B cell (primary cell): ENCODE measurements at regions not wholly inside any gene's neighbourhood (a gene's known extent, or its start where the extent isn't known, plus 50 kb on each side); places are given as distances from the start of the nearest gene placed in this dataset.

Source experiments
- ATAC-seq: fragments of 200-7000 bp; cut with Tn5 transposase; one replicate; pipeline ENCODE4 v1.10.0; 2021; ENCODE audit warnings: low read depth, mild to moderate bottlenecking, moderate number of reproducible peaks, moderate library complexity
- CTCF ChIA-PET: fragments of 350-600 bp; sonication (Branson Sonifier 250); formaldehyde crosslinking; loops from one replicate; lab custom pipeline; 2021; ENCODE audit warnings: antibody characterized with exemption, inconsistent platforms; lab: Charles Lee
- POLR2A ChIA-PET: fragments of 350-600 bp; sonication (Branson Sonifier 250); formaldehyde crosslinking; loops from one replicate; lab custom pipeline; 2021; ENCODE audit warnings: antibody characterized with exemption; lab: Charles Lee
- DNase-seq: peaks from one replicate; pipeline ENCODE4 v3.0.0; 2013
- H2AFZ ChIP-seq: 2 replicates; pipeline ENCODE4 v1.6.1; 2012; ENCODE audit warnings: mild to moderate bottlenecking, low read depth, low read length; ENCODE audit not compliant: insufficient read depth, poor library complexity, severe bottlenecking
- H3K27ac ChIP-seq, 2 donors: 1 replicate in 1 of 2; 2 replicates in 1 of 2; pipeline ENCODE4 v1.5.1; 2012 to 2013; ENCODE audit warnings: low read length in 2 of 2, mild to moderate bottlenecking in 2 of 2, moderate library complexity in 1 of 2
- H3K27me3 ChIP-seq, 4 experiments: fragments of 200-600 bp in 1 of 4; sonication (generic) in 1 of 4; replicated peaks in 1 of 4; 1 replicate in 2 of 4; 2 replicates in 2 of 4; pipeline versions ENCODE4 v1.6.1 to v1.7.0; 2013 to 2016; ENCODE audit warnings: low read length in 3 of 4, mild to moderate bottlenecking in 2 of 4, mixed read lengths in 1 of 4, moderate library complexity in 1 of 4; ENCODE audit not compliant: insufficient read depth in 4 of 4, control insufficient read depth in 3 of 4; ENCODE audit errors: control extremely low read depth in 1 of 4
- H3K36me3 ChIP-seq, 2 experiments: replicated peaks in 1 of 2; 1 replicate in 1 of 2; 2 replicates in 1 of 2; pipeline versions ENCODE4 v1.6.1 to v1.7.1; 2013; ENCODE audit warnings: low read length in 1 of 2; ENCODE audit not compliant: insufficient read depth in 2 of 2, control insufficient read depth in 1 of 2; ENCODE audit errors: control extremely low read depth in 1 of 2, extremely low read depth in 1 of 2
- H3K4me1 ChIP-seq, 2 donors: fragments of 200-600 bp in 1 of 2; sonication (generic) in 1 of 2; 1 replicate in 1 of 2; 2 replicates in 1 of 2; pipeline versions ENCODE4 v1.5.1 to v1.6.1; 2013 to 2017; ENCODE audit warnings: low read length in 2 of 2; ENCODE audit not compliant: control insufficient read depth in 2 of 2, insufficient read depth in 2 of 2
- H3K4me2 ChIP-seq: replicated peaks from 2 replicates; pipeline ENCODE3; 2012; ENCODE audit warnings: mild to moderate bottlenecking, low read depth, low read length; ENCODE audit not compliant: poor library complexity, severe bottlenecking
- H3K4me3 ChIP-seq, 5 experiments: fragments of 200-600 bp in 1 of 5; sonication (generic) in 1 of 5; 1 replicate in 3 of 5; 2 replicates in 2 of 5; pipeline versions ENCODE4 v1.5.1 to v1.7.0; 2011 to 2016; ENCODE audit warnings: low read length in 4 of 5, mild to moderate bottlenecking in 4 of 5, low read depth in 2 of 5, control low read depth in 1 of 5, moderate library complexity in 1 of 5; ENCODE audit not compliant: insufficient read depth in 1 of 5; ENCODE audit errors: control extremely low read depth in 1 of 5, extremely low read depth in 1 of 5
- H3K79me2 ChIP-seq: fragments of 200-600 bp; sonication (generic); one replicate; pipeline ENCODE4 v1.6.0; 2016; ENCODE audit warnings: low read length; ENCODE audit not compliant: control insufficient read depth, insufficient read depth
- H3K9ac ChIP-seq: fragments of 200-600 bp; sonication (generic); 2 replicates; pipeline ENCODE4 v1.6.1; 2017; ENCODE audit warnings: mild to moderate bottlenecking, low read length, moderate library complexity
- H3K9me3 ChIP-seq, 3 donors: one replicate each; pipeline versions ENCODE4 v1.6.1 to v1.7.1; 2013; ENCODE audit warnings: low read length in 2 of 3; ENCODE audit not compliant: control insufficient read depth in 2 of 3, insufficient read depth in 1 of 3; ENCODE audit errors: control extremely low read depth in 1 of 3
- H4K20me1 ChIP-seq: 2 replicates; pipeline ENCODE4 v1.6.0; 2012; ENCODE audit warnings: mild to moderate bottlenecking, low read length; ENCODE audit not compliant: insufficient read depth, control insufficient read depth, poor library complexity, severe bottlenecking
- H3K27ac Mint-ChIP-seq: one replicate; pipeline ENCODE4 v1.8.0; 2021; ENCODE audit warnings: mixed read lengths
- H3K27me3 Mint-ChIP-seq: one replicate; pipeline ENCODE4 v1.8.0; 2021; ENCODE audit warnings: mixed read lengths
- H3K4me1 Mint-ChIP-seq: one replicate; pipeline ENCODE4 v1.8.0; 2021; ENCODE audit warnings: mixed read lengths
- H3K4me3 Mint-ChIP-seq: one replicate; pipeline ENCODE4 v1.8.0; 2021; ENCODE audit warnings: mixed read lengths
- H3K9me3 Mint-ChIP-seq: one replicate; pipeline ENCODE4 v1.8.0; 2022; ENCODE audit warnings: mixed read lengths; ENCODE audit not compliant: insufficient read depth
- EZH2 ChIP-seq: IDR thresholded peaks from 2 replicates; pipeline ENCODE4 v1.6.1; 2012; ENCODE audit warnings: borderline replicate concordance, low read depth, mild to moderate bottlenecking, moderate library complexity, low read length; ENCODE audit not compliant: insufficient read depth, poor library complexity, severe bottlenecking
- WGBS: methylation state at CpG from one replicate; pipeline ENCODE4 v1.1.5; 2013; ENCODE audit warnings: missing lambda C conversion rate; ENCODE audit not compliant: insufficient coverage; 5-methylcytosine and 5-hydroxymethylcytosine counted together
- intact Hi-C: fragments of 100-400 bp; cut with micrococcal nuclease; formaldehyde crosslinking; loops from one replicate; pipeline ENCODE4 v1.10.0; 2022
- TF ChIP-seq, protein P1 (sequence below): fragments of 200-600 bp; IDR thresholded peaks from one replicate; pipeline ENCODE4 v1.8.0; 2022; ENCODE audit warnings: antibody characterized with exemption, mild to moderate bottlenecking

DNA sequence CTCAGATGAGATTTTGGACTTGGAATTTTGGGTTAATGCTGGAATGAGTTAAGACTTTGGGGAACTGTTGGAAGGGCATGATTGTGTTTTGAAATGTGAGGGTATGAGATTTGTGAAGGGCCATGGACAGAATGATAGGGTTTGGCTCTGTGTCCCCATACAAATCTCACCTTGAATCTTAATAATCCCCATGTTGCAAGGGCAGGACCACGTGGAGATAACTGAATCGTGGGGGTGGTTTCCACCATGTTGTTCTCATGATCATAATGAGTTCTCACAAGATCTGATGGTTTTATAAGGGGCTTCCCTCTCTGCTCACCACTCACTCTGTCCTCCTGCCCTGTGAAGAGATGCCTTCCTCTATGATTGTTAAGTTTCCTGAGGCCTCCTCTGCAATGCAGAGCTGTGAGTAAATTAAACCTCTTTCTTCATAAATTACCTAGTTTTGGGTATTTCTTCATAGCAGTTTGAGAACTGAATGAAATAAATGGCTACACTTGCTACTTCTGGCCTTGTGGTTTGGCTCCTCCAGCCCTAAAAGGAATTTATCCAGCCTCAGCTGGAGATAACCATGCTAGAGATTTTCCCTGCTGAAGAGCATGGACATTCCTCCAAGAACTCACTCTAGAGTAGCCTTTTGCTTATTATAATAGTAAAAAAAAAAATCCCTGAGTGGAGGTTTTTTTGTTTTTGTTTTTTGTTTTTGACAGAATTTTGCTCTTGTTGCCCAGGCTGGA lies 144.3 kb upstream of the TFPI start:
- no peak for TF ChIP-seq EZH2
- TF ChIP-seq, protein P1, sequence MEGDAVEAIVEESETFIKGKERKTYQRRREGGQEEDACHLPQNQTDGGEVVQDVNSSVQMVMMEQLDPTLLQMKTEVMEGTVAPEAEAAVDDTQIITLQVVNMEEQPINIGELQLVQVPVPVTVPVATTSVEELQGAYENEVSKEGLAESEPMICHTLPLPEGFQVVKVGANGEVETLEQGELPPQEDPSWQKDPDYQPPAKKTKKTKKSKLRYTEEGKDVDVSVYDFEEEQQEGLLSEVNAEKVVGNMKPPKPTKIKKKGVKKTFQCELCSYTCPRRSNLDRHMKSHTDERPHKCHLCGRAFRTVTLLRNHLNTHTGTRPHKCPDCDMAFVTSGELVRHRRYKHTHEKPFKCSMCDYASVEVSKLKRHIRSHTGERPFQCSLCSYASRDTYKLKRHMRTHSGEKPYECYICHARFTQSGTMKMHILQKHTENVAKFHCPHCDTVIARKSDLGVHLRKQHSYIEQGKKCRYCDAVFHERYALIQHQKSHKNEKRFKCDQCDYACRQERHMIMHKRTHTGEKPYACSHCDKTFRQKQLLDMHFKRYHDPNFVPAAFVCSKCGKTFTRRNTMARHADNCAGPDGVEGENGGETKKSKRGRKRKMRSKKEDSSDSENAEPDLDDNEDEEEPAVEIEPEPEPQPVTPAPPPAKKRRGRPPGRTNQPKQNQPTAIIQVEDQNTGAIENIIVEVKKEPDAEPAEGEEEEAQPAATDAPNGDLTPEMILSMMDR, result no peak
- no peak for DNase-seq

GRCh38 chr2:187702157-187702556 lies 147.9 kb upstream of the TFPI start:
- H3K27ac ChIP-seq, result no peak overlapping the region
- DNase-seq (no peak), ATAC-seq (no peak)
- Mint-ChIP-seq H3K27ac (no peak overlapping the region), H3K27me3 (no peaks in the 10 kb centered on the region), H3K9me3 (peaks cover 5% of the 10 kb centered on the region), H3K4me1 (no peaks in the 10 kb centered on the region), H3K4me3 (no peak overlapping the region)
- H3K4me3 ChIP-seq, result no peak overlapping the region
- H3K79me2 ChIP-seq, result no peaks in the 10 kb centered on the region
- H3K9ac ChIP-seq, result no peak overlapping the region
- no peak for TF ChIP-seq EZH2
- TF ChIP-seq, protein P1, result no peak
- ChIA-PET CTCF (no interaction called here), POLR2A (no interaction called here)
- no peaks in the 10 kb centered on the region for H3K27me3 ChIP-seq
- no CpG with 5 or more reads among the region's 1 CpG for WGBS
- H4K20me1 ChIP-seq, result no peaks in the 10 kb centered on the region
- H3K36me3 ChIP-seq, result no peaks in the 10 kb centered on the region
- H2AFZ ChIP-seq, result no peak overlapping the region
- intact Hi-C loops, result no loop called here
- H3K4me2 ChIP-seq, result no peak overlapping the region
- no peaks in the 10 kb centered on the region for H3K9me3 ChIP-seq
- H3K4me1 ChIP-seq, result no peaks in the 10 kb centered on the region

More for the DNA sequence above, 144.3 kb upstream of the TFPI start:
- H3K27ac ChIP-seq, result no peak overlapping the region
- H3K4me1 ChIP-seq, result no peaks in the 10 kb centered on the region
- no peak overlapping the region for H3K4me3 ChIP-seq
- Mint-ChIP-seq H3K27me3 (no peaks in the 10 kb centered on the region), H3K27ac (no peak overlapping the region), H3K4me3 (no peak overlapping the region), H3K9me3 (peaks cover 3% of the 10 kb centered on the region), H3K4me1 (no peaks in the 10 kb centered on the region)
- H3K4me2 ChIP-seq, result no peak overlapping the region
- no peak overlapping the region for H3K9ac ChIP-seq
- no peaks in the 10 kb centered on the region for H3K27me3 ChIP-seq
- H3K9me3 ChIP-seq, result no peaks in the 10 kb centered on the region
- H3K79me2 ChIP-seq, result no peaks in the 10 kb centered on the region
- ATAC-seq, result no peak
- H2AFZ ChIP-seq, result no peak overlapping the region
- POLR2A ChIA-PET, result no interaction called here
- no peaks in the 10 kb centered on the region for H3K36me3 ChIP-seq
- no peaks in the 10 kb centered on the region for H4K20me1 ChIP-seq
- CTCF ChIA-PET, result no interaction called here
- WGBS, result no CpG with 5 or more reads among the region's 2 CpGs
- intact Hi-C loops, result no loop called here
